K562 (cell line): ENCODE measurements at regions not wholly inside any gene's neighbourhood (a gene's known extent, or its start where the extent isn't known, plus 50 kb on each side); places are given as distances from the start of the nearest gene placed in this dataset.

Experiments used
- CTCF ChIP-seq, 3 experiments: IDR thresholded peaks in 2 of 3; conservative IDR thresholded peaks in 1 of 3; 2 replicates each; pipeline ENCODE4 v1.5.1; 2011 to 2012; ENCODE audit warnings: low read length in 3 of 3, mild to moderate bottlenecking in 3 of 3, control low read depth in 2 of 3, improper control_type of control experiment in 1 of 3, inconsistent platforms in 1 of 3, low read depth in 1 of 3, mixed read lengths in 1 of 3, moderate library complexity in 1 of 3; ENCODE audit not compliant: insufficient read depth in 2 of 3
- KLF6 ChIP-seq: fragments of 250-450 bp; sonication (Bioruptor Pico); IDR thresholded peaks from 2 replicates; pipeline ENCODE4 v1.4.0; 2020; ENCODE audit warnings: mild to moderate bottlenecking, moderate library complexity, borderline replicate concordance
- NR4A1 ChIP-seq, 2 experiments: fragments of 250-450 bp in 1 of 2; fragments of 450-650 bp in 1 of 2; sonication (Bioruptor Pico) in 1 of 2; IDR thresholded peaks; 2 replicates each; pipeline versions ENCODE4 v1.4.0 to v1.6.1; 2016 to 2020; ENCODE audit warnings: mild to moderate bottlenecking in 2 of 2, missing compliant biosample characterization in 1 of 2, missing genetic modification characterization in 1 of 2, moderate library complexity in 1 of 2
- POLR2A ChIP-seq: fragments of 450-650 bp; conservative IDR thresholded peaks from 2 replicates; pipeline ENCODE4 v1.6.1; 2016
- TAF1 ChIP-seq: IDR thresholded peaks from 2 replicates; pipeline ENCODE4 v1.6.1; 2011; ENCODE audit warnings: mild to moderate bottlenecking, low read length, moderate library complexity; ENCODE audit not compliant: insufficient read depth, control insufficient read depth, severe bottlenecking; ENCODE audit errors: extremely low read depth
- ZNF143 ChIP-seq: sonication (generic); formaldehyde crosslinking; IDR thresholded peaks from 2 replicates; pipeline ENCODE4 v1.9.0; 2022; ENCODE audit warnings: mild to moderate bottlenecking, missing genetic modification reagents
- TF ChIP-seq, protein P1 (sequence below), 2 experiments: fragments of 450-650 bp; formaldehyde crosslinking in 1 of 2; IDR thresholded peaks; 2 replicates each; pipeline versions ENCODE4 v1.4.0 to v1.6.1; 2014 to 2020; ENCODE audit warnings: mild to moderate bottlenecking in 2 of 2, borderline replicate concordance in 1 of 2, low read depth in 1 of 2

DNA sequence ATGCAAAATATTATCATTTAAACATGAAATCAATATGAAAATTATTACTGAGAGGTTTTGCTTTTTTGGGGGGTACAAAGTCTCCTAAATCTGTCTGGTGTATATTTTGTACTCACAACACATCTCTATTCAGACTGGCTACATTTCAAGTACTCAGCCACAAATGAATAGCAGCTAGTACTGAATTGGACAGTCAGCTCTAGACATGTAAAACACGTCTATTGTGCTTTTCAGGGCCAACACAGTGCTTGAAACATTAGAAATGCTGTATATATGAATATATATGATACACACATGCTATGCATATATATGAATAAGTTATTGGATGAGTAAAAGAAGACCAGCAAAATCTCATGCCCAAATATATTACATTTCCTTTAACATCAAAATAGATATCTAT lies 103.8 kb upstream of the CFAP20DC start:
- TF ChIP-seq CTCF (IDR thresholded peaks at IDR 0.05 in 2 of 3, conservative IDR thresholded peaks at IDR 0.05 in 1 of 3; ENCODE audit: insufficient read depth in 2 of 3, low read depth in 1 of 3, low read length in 3 of 3) (no peak), ZNF143 (CRISPR knock-in tag) (no peak), NR4A1 (CRISPR knock-in tag; IDR thresholded peaks at IDR 0.05) (no peak), NR4A1 (tag; IDR thresholded peaks at IDR 0.05) (no peak), POLR2A (no peak), KLF6 (CRISPR knock-in tag) (no peak), TAF1 (no peak)
- TF ChIP-seq, protein P1, sequence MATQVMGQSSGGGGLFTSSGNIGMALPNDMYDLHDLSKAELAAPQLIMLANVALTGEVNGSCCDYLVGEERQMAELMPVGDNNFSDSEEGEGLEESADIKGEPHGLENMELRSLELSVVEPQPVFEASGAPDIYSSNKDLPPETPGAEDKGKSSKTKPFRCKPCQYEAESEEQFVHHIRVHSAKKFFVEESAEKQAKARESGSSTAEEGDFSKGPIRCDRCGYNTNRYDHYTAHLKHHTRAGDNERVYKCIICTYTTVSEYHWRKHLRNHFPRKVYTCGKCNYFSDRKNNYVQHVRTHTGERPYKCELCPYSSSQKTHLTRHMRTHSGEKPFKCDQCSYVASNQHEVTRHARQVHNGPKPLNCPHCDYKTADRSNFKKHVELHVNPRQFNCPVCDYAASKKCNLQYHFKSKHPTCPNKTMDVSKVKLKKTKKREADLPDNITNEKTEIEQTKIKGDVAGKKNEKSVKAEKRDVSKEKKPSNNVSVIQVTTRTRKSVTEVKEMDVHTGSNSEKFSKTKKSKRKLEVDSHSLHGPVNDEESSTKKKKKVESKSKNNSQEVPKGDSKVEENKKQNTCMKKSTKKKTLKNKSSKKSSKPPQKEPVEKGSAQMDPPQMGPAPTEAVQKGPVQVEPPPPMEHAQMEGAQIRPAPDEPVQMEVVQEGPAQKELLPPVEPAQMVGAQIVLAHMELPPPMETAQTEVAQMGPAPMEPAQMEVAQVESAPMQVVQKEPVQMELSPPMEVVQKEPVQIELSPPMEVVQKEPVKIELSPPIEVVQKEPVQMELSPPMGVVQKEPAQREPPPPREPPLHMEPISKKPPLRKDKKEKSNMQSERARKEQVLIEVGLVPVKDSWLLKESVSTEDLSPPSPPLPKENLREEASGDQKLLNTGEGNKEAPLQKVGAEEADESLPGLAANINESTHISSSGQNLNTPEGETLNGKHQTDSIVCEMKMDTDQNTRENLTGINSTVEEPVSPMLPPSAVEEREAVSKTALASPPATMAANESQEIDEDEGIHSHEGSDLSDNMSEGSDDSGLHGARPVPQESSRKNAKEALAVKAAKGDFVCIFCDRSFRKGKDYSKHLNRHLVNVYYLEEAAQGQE (IDR thresholded peaks at IDR 0.05; ENCODE audit: borderline replicate concordance): no peak
- TF ChIP-seq, protein P1 (CRISPR knock-in tag; IDR thresholded peaks at IDR 0.05; ENCODE audit: low read depth): no peak
